Brain microvascular endothelial cell (primary cell): ENCODE measurements at regions not wholly inside any gene's neighbourhood (a gene's known extent, or its start where the extent isn't known, plus 50 kb on each side); places are given as distances from the start of the nearest gene placed in this dataset.

Experiments used
- DNase-seq: peaks from one replicate; pipeline ENCODE4 v3.0.0-alpha.2; 2020
- H3K27ac ChIP-seq: fragments of 250-450 bp; sonication (Bioruptor Pico); 2 replicates; pipeline ENCODE4 v1.5.1; 2020; ENCODE audit warnings: mild to moderate bottlenecking, moderate library complexity
- H3K27me3 ChIP-seq: fragments of 250-450 bp; sonication (Bioruptor Pico); replicated peaks from 2 replicates; pipeline ENCODE4 v1.5.1; 2020; ENCODE audit warnings: mild to moderate bottlenecking
- H3K36me3 ChIP-seq: fragments of 250-450 bp; sonication (Bioruptor Pico); replicated peaks from 2 replicates; pipeline ENCODE4 v1.5.1; 2020; ENCODE audit warnings: mild to moderate bottlenecking
- H3K4me3 ChIP-seq: 2 replicates; pipeline ENCODE4 v1.5.1; 2011; ENCODE audit warnings: low read depth, mild to moderate bottlenecking, control low read depth, low read length, moderate library complexity
- CTCF ChIP-seq: IDR thresholded peaks from 2 replicates; pipeline ENCODE4 v1.5.1; 2011; ENCODE audit warnings: low read depth, mild to moderate bottlenecking, moderate library complexity, low read length, control low read depth, inconsistent platforms; ENCODE audit errors: missing control alignments
- in situ Hi-C: cut with HindIII; loops from 2 replicates; pipeline ENCODE4 v1.10.0; 2017; ENCODE audit warnings: low sequenced_read_pairs, low pct_ligation_motif_present

- Histone ChIP-seq H3K36me3 (no peaks in the 10 kb centered on the region), H3K4me3 (no peak overlapping the region), H3K27ac (no peak overlapping the region), H3K27me3 (no peaks in the 10 kb centered on the region)
- TF ChIP-seq CTCF: no peak
- no peak for DNase-seq
- in situ Hi-C loops: no loop called here
These were observed 71.4 kb downstream of the ADRB2 start for GRCh38 chr5:148897842-148898241.

GRCh38 chr5:148898413-148899075, 72.1 kb downstream of the ADRB2 start:
- no peaks in the 10 kb centered on the region for H3K27me3 ChIP-seq

GRCh38 chr5:148899993-148900392, 73.6 kb downstream of the ADRB2 start:
- H3K27ac ChIP-seq: no peak overlapping the region
- TF ChIP-seq CTCF: no peak
- no peaks in the 10 kb centered on the region for H3K36me3 ChIP-seq
- DNase-seq: no peak
- no peak overlapping the region for H3K4me3 ChIP-seq
- in situ Hi-C loops: no loop called here
- no peaks in the 10 kb centered on the region for H3K27me3 ChIP-seq

More at GRCh38 chr5:148898413-148899075, 72.1 kb downstream of the ADRB2 start:
- DNase-seq: no peak
- no peak for TF ChIP-seq CTCF
- in situ Hi-C loops: no loop called here
- H3K36me3 ChIP-seq: no peaks in the 10 kb centered on the region
- H3K4me3 ChIP-seq: no peak overlapping the region
- no peak overlapping the region for H3K27ac ChIP-seq

GRCh38 chr5:148902478-148902877, 76.1 kb downstream of the ADRB2 start:
- DNase-seq: no peak
- no peak for TF ChIP-seq CTCF
- in situ Hi-C loops: no loop called here
- Histone ChIP-seq H3K27ac (no peak overlapping the region), H3K36me3 (no peaks in the 10 kb centered on the region), H3K4me3 (no peak overlapping the region), H3K27me3 (no peaks in the 10 kb centered on the region)

GRCh38 chr5:148903587-148903986, 77.2 kb downstream of the ADRB2 start:
- H3K36me3 ChIP-seq: no peaks in the 10 kb centered on the region
- no peaks in the 10 kb centered on the region for H3K27me3 ChIP-seq
- in situ Hi-C loops: no loop called here
- no peak for DNase-seq
- H3K4me3 ChIP-seq: no peak overlapping the region
- no peak overlapping the region for H3K27ac ChIP-seq
- no peak for TF ChIP-seq CTCF

GRCh38 chr5:148904440-148904839, 78.0 kb downstream of the ADRB2 start:
- TF ChIP-seq CTCF: no peak
- no peak for DNase-seq
- Histone ChIP-seq H3K4me3 (no peak overlapping the region), H3K36me3 (no peaks in the 10 kb centered on the region), H3K27me3 (no peaks in the 10 kb centered on the region), H3K27ac (no peak overlapping the region)
- in situ Hi-C loops: no loop called here
